K562 (cell line): ENCODE measurements at regions not wholly inside any gene's neighbourhood (a gene's known extent, or its start where the extent isn't known, plus 50 kb on each side); places are given as distances from the start of the nearest gene placed in this dataset.

Source experiments
- BDP1 ChIP-seq: IDR thresholded peaks from 3 replicates; pipeline ENCODE4 v1.6.1; 2011; ENCODE audit not compliant: insufficient read length, insufficient read depth
- DNMT1 ChIP-seq: fragments of 450-650 bp; IDR thresholded peaks from 2 replicates; pipeline ENCODE4 v1.6.1; 2016; ENCODE audit warnings: antibody characterized with exemption, mild to moderate bottlenecking
- EGR1 ChIP-seq: fragments of 450-650 bp; conservative IDR thresholded peaks from 2 replicates; pipeline ENCODE4 v1.6.1; 2017; ENCODE audit warnings: mild to moderate bottlenecking
- ELF4 ChIP-seq: fragments of 450-650 bp; formaldehyde crosslinking; IDR thresholded peaks from 2 replicates; pipeline ENCODE4 v1.4.0; 2022; ENCODE audit warnings: missing genetic modification characterization
- ETV1 ChIP-seq: fragments of 450-650 bp; conservative IDR thresholded peaks from 2 replicates; pipeline ENCODE4 v1.6.1; 2016; ENCODE audit warnings: missing genetic modification characterization, control low read depth, low read depth, missing compliant biosample characterization
- HNRNPUL1 ChIP-seq: fragments of 200-400 bp; formaldehyde crosslinking; IDR thresholded peaks from 2 replicates; pipeline ENCODE4 v1.6.1; 2017; ENCODE audit warnings: low read length
- MTA2 ChIP-seq: fragments of 450-650 bp; IDR thresholded peaks from 2 replicates; pipeline ENCODE4 v1.6.1; 2016; ENCODE audit warnings: low read depth
- MYC ChIP-seq, 2 experiments: fragments of 250-450 bp in 1 of 2; sonication (Bioruptor Pico) in 1 of 2; IDR thresholded peaks; 2 replicates each; pipeline versions ENCODE4 v1.5.1 to v1.6.1; 2012 to 2021; ENCODE audit warnings: low read depth in 2 of 2, borderline replicate concordance in 1 of 2, improper control_type of control experiment in 1 of 2, low read length in 1 of 2, mild to moderate bottlenecking in 1 of 2, moderate library complexity in 1 of 2
- PHF20 ChIP-seq: fragments of 450-650 bp; IDR thresholded peaks from 2 replicates; pipeline ENCODE4 v1.6.1; 2018; ENCODE audit not compliant: partially characterized antibody
- PYGO2 ChIP-seq: fragments of 450-650 bp; IDR thresholded peaks from 2 replicates; pipeline ENCODE4 v1.6.1; 2016; ENCODE audit warnings: mild to moderate bottlenecking, missing genetic modification characterization, moderate library complexity, missing compliant biosample characterization
- SREBF2 ChIP-seq: sonication (generic); formaldehyde crosslinking; IDR thresholded peaks from 2 replicates; pipeline ENCODE4 v1.4.0; 2020; ENCODE audit warnings: mild to moderate bottlenecking, missing genetic modification reagents
- STAG1 ChIP-seq: sonication (generic); formaldehyde crosslinking; IDR thresholded peaks from 2 replicates; pipeline ENCODE4 v1.5.0; 2020; ENCODE audit warnings: missing genetic modification reagents, borderline replicate concordance
- TF ChIP-seq, protein P1 (sequence below): sonication (generic); formaldehyde crosslinking; IDR thresholded peaks from 2 replicates; pipeline ENCODE4 v1.8.1; 2022; ENCODE audit warnings: missing genetic modification reagents

DNA sequence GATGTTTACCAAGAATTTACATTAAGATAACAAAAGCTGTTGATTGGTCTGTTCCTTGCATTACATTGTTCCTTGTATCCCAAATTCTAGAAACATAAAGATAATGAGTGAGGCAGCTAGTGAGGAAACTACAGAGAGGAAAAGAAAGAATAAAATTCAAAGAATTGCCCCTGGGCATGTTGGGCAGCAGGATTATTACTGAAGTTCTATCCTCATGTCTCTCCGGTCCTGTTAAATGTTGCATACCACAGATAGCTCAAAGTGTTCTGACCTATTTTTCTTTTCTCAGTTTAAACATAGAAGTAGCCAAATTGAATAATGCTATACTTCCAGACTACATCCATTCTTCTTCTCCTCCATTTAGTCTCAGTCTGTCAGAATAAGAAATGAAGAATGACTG lies 58.2 kb upstream of the DYNC1I2 start (continued):
- TF ChIP-seq MYC (IDR thresholded peaks at IDR 0.05; ENCODE audit: low read depth, low read length) (no peak), MYC (CRISPR knock-in tag; IDR thresholded peaks at IDR 0.05; ENCODE audit: borderline replicate concordance, low read depth) (no peak), SREBF2 (CRISPR knock-in tag) (no peak), STAG1 (CRISPR knock-in tag) (no peak), ETV1 (tag) (no peak), MTA2 (no peak), DNMT1 (no peak), ELF4 (CRISPR knock-in tag) (no peak), BDP1 (no peak), HNRNPUL1 (no peak), EGR1 (no peak), PHF20 (no peak), PYGO2 (tag) (no peak)
- TF ChIP-seq, protein P1, sequence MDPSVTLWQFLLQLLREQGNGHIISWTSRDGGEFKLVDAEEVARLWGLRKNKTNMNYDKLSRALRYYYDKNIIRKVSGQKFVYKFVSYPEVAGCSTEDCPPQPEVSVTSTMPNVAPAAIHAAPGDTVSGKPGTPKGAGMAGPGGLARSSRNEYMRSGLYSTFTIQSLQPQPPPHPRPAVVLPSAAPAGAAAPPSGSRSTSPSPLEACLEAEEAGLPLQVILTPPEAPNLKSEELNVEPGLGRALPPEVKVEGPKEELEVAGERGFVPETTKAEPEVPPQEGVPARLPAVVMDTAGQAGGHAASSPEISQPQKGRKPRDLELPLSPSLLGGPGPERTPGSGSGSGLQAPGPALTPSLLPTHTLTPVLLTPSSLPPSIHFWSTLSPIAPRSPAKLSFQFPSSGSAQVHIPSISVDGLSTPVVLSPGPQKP: no peak
